Stomach (tissue), 4 donors: ENCODE measurements at regions not wholly inside any gene's neighbourhood (a gene's known extent, or its start where the extent isn't known, plus 50 kb on each side); places are given as distances from the start of the nearest gene placed in this dataset.

ENCODE experiments used
- EP300 ChIP-seq: sonication (generic); formaldehyde crosslinking; IDR thresholded peaks from one replicate; pipeline ENCODE4 v1.6.1; 2017; ENCODE audit warnings: antibody characterized with exemption
- POLR2A ChIP-seq, 4 donors: fragments of 450-650 bp; IDR thresholded peaks; one replicate each; pipeline ENCODE4 v1.6.1; 2016; ENCODE audit warnings: antibody characterized with exemption in 4 of 4, control low read depth in 2 of 4, mild to moderate bottlenecking in 1 of 4, moderate library complexity in 1 of 4
- POLR2AphosphoS5 ChIP-seq, 3 donors: sonication (generic); formaldehyde crosslinking; IDR thresholded peaks; one replicate each; pipeline ENCODE4 v1.6.1; 2016; ENCODE audit warnings: antibody characterized with exemption in 3 of 3
- TF ChIP-seq, protein P1 (sequence below), 7 experiments: fragments of 450-650 bp in 4 of 7; fragments of 200-600 bp in 3 of 7; sonication (generic) in 3 of 7; IDR thresholded peaks; one replicate each; pipeline ENCODE4 v1.5.1; 2016 to 2019; ENCODE audit warnings: antibody characterized with exemption in 7 of 7, control low read depth in 2 of 7, mild to moderate bottlenecking in 1 of 7

DNA sequence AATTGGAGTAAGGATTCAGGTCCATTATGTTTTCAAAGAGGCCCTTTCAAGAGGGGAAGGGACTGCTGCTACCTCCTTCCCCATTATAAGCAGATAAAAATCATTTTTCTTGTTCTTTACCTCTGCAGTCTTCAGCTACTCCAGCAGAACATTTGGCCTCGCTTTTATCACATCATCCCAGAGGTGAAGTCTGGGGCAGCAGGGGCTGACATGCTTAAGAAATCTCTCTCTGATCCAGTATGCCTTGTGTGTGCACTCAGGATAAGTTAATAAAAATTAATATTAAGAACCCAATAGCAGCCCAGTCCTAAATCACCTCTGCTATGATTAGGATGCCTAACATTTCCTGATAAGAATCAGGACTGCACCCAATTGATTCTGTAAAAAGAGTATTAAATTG lies 306.9 kb upstream of the NREP start:
- TF ChIP-seq POLR2AphosphoS5 (IDR thresholded peaks at IDR 0.05) (no peak), EP300 (no peak), POLR2A (IDR thresholded peaks at IDR 0.05) (no peak)
- TF ChIP-seq, protein P1, sequence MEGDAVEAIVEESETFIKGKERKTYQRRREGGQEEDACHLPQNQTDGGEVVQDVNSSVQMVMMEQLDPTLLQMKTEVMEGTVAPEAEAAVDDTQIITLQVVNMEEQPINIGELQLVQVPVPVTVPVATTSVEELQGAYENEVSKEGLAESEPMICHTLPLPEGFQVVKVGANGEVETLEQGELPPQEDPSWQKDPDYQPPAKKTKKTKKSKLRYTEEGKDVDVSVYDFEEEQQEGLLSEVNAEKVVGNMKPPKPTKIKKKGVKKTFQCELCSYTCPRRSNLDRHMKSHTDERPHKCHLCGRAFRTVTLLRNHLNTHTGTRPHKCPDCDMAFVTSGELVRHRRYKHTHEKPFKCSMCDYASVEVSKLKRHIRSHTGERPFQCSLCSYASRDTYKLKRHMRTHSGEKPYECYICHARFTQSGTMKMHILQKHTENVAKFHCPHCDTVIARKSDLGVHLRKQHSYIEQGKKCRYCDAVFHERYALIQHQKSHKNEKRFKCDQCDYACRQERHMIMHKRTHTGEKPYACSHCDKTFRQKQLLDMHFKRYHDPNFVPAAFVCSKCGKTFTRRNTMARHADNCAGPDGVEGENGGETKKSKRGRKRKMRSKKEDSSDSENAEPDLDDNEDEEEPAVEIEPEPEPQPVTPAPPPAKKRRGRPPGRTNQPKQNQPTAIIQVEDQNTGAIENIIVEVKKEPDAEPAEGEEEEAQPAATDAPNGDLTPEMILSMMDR (IDR thresholded peaks at IDR 0.05), result no peak
